H1 (cell line): ENCODE measurements at regions not wholly inside any gene's neighbourhood (a gene's known extent, or its start where the extent isn't known, plus 50 kb on each side); places are given as distances from the start of the nearest gene placed in this dataset.

Experiments
- CTCF ChIA-PET: fragments of 300-600 bp; sonication (Branson Sonifier 250); formaldehyde crosslinking; loops from one replicate; lab custom pipeline; 2021; ENCODE audit not compliant: partially characterized antibody; lab: Charles Lee
- POLR2A ChIA-PET: fragments of 300-600 bp; sonication (Branson Sonifier 250); formaldehyde crosslinking; loops from one replicate; lab custom pipeline; 2021; ENCODE audit warnings: inconsistent platforms; ENCODE audit not compliant: partially characterized antibody; lab: Charles Lee
- DNase-seq, 2 experiments: peaks; one replicate each; pipeline versions ENCODE4 v3.0.0 to v3.0.0-alpha.2; 2010 to 2022; ENCODE audit warnings: low spot score in 2 of 2, low read depth in 1 of 2, mixed read lengths in 1 of 2
- FAIRE-seq: peaks from 2 replicates; lab custom pipeline; 2011; peaks lifted over from hg19 to GRCh38; lab: Jason Lieb, UNC
- H2AFZ ChIP-seq: 2 replicates; pipeline ENCODE4 v1.8.1; 2012; ENCODE audit warnings: low read length, inconsistent platforms
- H2AK5ac ChIP-seq: 2 replicates; pipeline ENCODE4 v1.6.1; 2013; ENCODE audit warnings: low read depth, low read length
- H2BK120ac ChIP-seq: replicated peaks from 2 replicates; pipeline ENCODE3; 2013; ENCODE audit warnings: low read depth, low read length, inconsistent platforms
- H2BK12ac ChIP-seq: 2 replicates; pipeline ENCODE4 v1.6.1; 2013; ENCODE audit warnings: low read depth, low read length
- H2BK15ac ChIP-seq: 2 replicates; pipeline ENCODE4 v1.6.1; 2013; ENCODE audit warnings: low read length
- H2BK20ac ChIP-seq: 2 replicates; pipeline ENCODE4 v1.6.1; 2013; ENCODE audit warnings: low read length
- H2BK5ac ChIP-seq: 2 replicates; pipeline ENCODE4 v1.6.1; 2013; ENCODE audit warnings: low read depth, low read length
- H3K14ac ChIP-seq: 2 replicates; pipeline ENCODE4 v1.6.1; 2013; ENCODE audit warnings: inconsistent platforms; ENCODE audit not compliant: insufficient read length
- H3K18ac ChIP-seq: 2 replicates; pipeline ENCODE4 v1.6.1; 2013; ENCODE audit warnings: low read length; ENCODE audit errors: extremely low read depth
- H3K23ac ChIP-seq: 2 replicates; pipeline ENCODE4 v1.6.1; 2013; ENCODE audit warnings: inconsistent platforms; ENCODE audit not compliant: insufficient read length
- H3K23me2 ChIP-seq: 2 replicates; pipeline ENCODE4 v1.6.1; 2013; ENCODE audit warnings: low read depth, low read length
- H3K27ac ChIP-seq: 2 replicates; pipeline ENCODE4 v1.6.1; 2011; ENCODE audit warnings: low read depth, low read length, inconsistent platforms
- H3K27me3 ChIP-seq, 4 experiments: replicated peaks in 1 of 4; 1 replicate in 1 of 4; 2 replicates in 3 of 4; pipeline versions ENCODE4 v1.6.1 to v1.8.1; 2011 to 2013; ENCODE audit warnings: low read length in 3 of 4, mild to moderate bottlenecking in 3 of 4, inconsistent platforms in 2 of 4, mixed read lengths in 2 of 4, moderate library complexity in 1 of 4; ENCODE audit not compliant: control insufficient read depth in 3 of 4, insufficient read depth in 3 of 4; ENCODE audit errors: extremely low read depth in 1 of 4
- H3K36me3 ChIP-seq, 4 experiments: 2 replicates each; pipeline versions ENCODE4 v1.6.1 to v1.8.1; 2011 to 2013; ENCODE audit warnings: mild to moderate bottlenecking in 4 of 4, low read length in 3 of 4, moderate library complexity in 2 of 4, control low read depth in 1 of 4, inconsistent platforms in 1 of 4; ENCODE audit not compliant: insufficient read depth in 4 of 4, control insufficient read depth in 2 of 4
- H3K4ac ChIP-seq: replicated peaks from 2 replicates; pipeline ENCODE3; 2013; ENCODE audit warnings: low read length, low read depth, mixed read lengths, inconsistent platforms; ENCODE audit not compliant: insufficient read length
- H3K4me1 ChIP-seq, 4 experiments: replicated peaks in 1 of 4; 1 replicate in 1 of 4; 2 replicates in 3 of 4; pipeline versions ENCODE4 v1.6.1 to v1.8.1; 2011 to 2013; ENCODE audit warnings: low read length in 3 of 4, inconsistent platforms in 2 of 4, mixed read lengths in 1 of 4; ENCODE audit not compliant: insufficient read depth in 4 of 4, control insufficient read depth in 3 of 4
- H3K4me2 ChIP-seq, 2 experiments: 2 replicates each; pipeline versions ENCODE4 v1.6.1 to v1.8.1; 2011 to 2013; ENCODE audit warnings: low read depth in 2 of 2, low read length in 2 of 2, control low read depth in 1 of 2, inconsistent platforms in 1 of 2, mild to moderate bottlenecking in 1 of 2; ENCODE audit not compliant: insufficient read depth in 1 of 2
- H3K4me3 ChIP-seq, 4 experiments: fragments of 200-600, 300-600 bp in 1 of 4; sonication (generic), shearing (Covaris generic), sonication (Bioruptor Twin) in 1 of 4; 2 replicates each; pipeline versions ENCODE4 v1.5.1 to v1.8.1; 2011 to 2016; ENCODE audit warnings: low read length in 4 of 4, low read depth in 3 of 4, control low read depth in 2 of 4, inconsistent platforms in 2 of 4, mild to moderate bottlenecking in 2 of 4, mixed read lengths in 1 of 4, moderate library complexity in 1 of 4; ENCODE audit not compliant: insufficient read depth in 2 of 4; ENCODE audit errors: extremely low read depth in 1 of 4
- H3K56ac ChIP-seq: replicated peaks from 2 replicates; pipeline ENCODE3; 2013; ENCODE audit warnings: low read depth, mild to moderate bottlenecking, mixed read lengths, low read length, inconsistent platforms; ENCODE audit not compliant: insufficient read length
- H3K79me1 ChIP-seq: 2 replicates; pipeline ENCODE4 v1.6.1; 2013; ENCODE audit warnings: low read depth, low read length, control low read depth
- H3K79me2 ChIP-seq, 2 experiments: 2 replicates each; pipeline versions ENCODE4 v1.6.1 to v1.8.1; 2012 to 2013; ENCODE audit warnings: low read length in 2 of 2, mild to moderate bottlenecking in 2 of 2, inconsistent platforms in 1 of 2; ENCODE audit not compliant: insufficient read depth in 2 of 2, control insufficient read depth in 1 of 2
- H3K9ac ChIP-seq, 4 experiments: replicated peaks in 1 of 4; 1 replicate in 1 of 4; 2 replicates in 3 of 4; pipeline versions ENCODE4 v1.6.1 to v1.8.1; 2011 to 2013; ENCODE audit warnings: low read depth in 3 of 4, low read length in 3 of 4, control low read depth in 2 of 4, mild to moderate bottlenecking in 2 of 4, moderate library complexity in 2 of 4, inconsistent platforms in 1 of 4; ENCODE audit errors: extremely low read depth in 1 of 4
- H3K9me3 ChIP-seq, 2 experiments: 2 replicates each; pipeline versions ENCODE4 v1.6.1 to v1.8.1; 2012 to 2013; ENCODE audit warnings: mild to moderate bottlenecking in 2 of 2, moderate library complexity in 2 of 2, control low read depth in 1 of 2, inconsistent platforms in 1 of 2, low read depth in 1 of 2, low read length in 1 of 2, mixed read lengths in 1 of 2; ENCODE audit not compliant: insufficient read depth in 2 of 2
- H4K20me1 ChIP-seq, 2 experiments: replicated peaks in 1 of 2; 2 replicates each; pipeline versions ENCODE3 to v1.8.1; 2011 to 2013; ENCODE audit warnings: inconsistent platforms in 2 of 2, low read length in 2 of 2, mild to moderate bottlenecking in 1 of 2; ENCODE audit not compliant: insufficient read depth in 2 of 2, control insufficient read depth in 1 of 2
- H4K5ac ChIP-seq: 2 replicates; pipeline ENCODE4 v1.6.1; 2013; ENCODE audit warnings: low read length, low read depth, mixed read lengths, inconsistent platforms; ENCODE audit not compliant: insufficient read length
- H4K8ac ChIP-seq: 2 replicates; pipeline ENCODE4 v1.8.0; 2013; ENCODE audit warnings: mild to moderate bottlenecking, moderate library complexity, low read length, inconsistent platforms; ENCODE audit not compliant: insufficient read depth; ENCODE audit errors: extremely low read depth
- H4K91ac ChIP-seq: replicated peaks from 2 replicates; pipeline ENCODE3; 2013; ENCODE audit warnings: low read length, mixed read lengths, inconsistent platforms; ENCODE audit not compliant: insufficient read length
- CBX5 ChIP-seq: fragments of 300-800, 300-1000 bp; sonication (generic); IDR thresholded peaks from 2 replicates; pipeline ENCODE4 v1.7.1; 2016; ENCODE audit warnings: antibody characterized with exemption, low read length, low read depth
- CBX8 ChIP-seq: fragments of 300-800, 300-1000 bp; sonication (generic); IDR thresholded peaks from 2 replicates; pipeline ENCODE4 v1.7.1; 2016; ENCODE audit warnings: low read depth, low read length, borderline replicate concordance
- HDAC2 ChIP-seq, 2 experiments: fragments of 300-600 bp in 1 of 2; sonication (generic) in 1 of 2; IDR thresholded peaks; 2 replicates each; pipeline ENCODE4 v1.6.1; 2011 to 2012; ENCODE audit warnings: low read depth in 2 of 2, low read length in 2 of 2, mild to moderate bottlenecking in 2 of 2, moderate library complexity in 2 of 2, borderline replicate concordance in 1 of 2, inconsistent platforms in 1 of 2
- JUN ChIP-seq: IDR thresholded peaks from 2 replicates; pipeline ENCODE4 v1.6.1; 2011; ENCODE audit warnings: low read depth, mild to moderate bottlenecking, improper control_type of control experiment, low read length
- RXRA ChIP-seq: IDR thresholded peaks from 2 replicates; pipeline ENCODE4 v1.6.1; 2011; ENCODE audit warnings: low read depth, mild to moderate bottlenecking, low read length, moderate library complexity; ENCODE audit not compliant: insufficient read depth
- SIRT6 ChIP-seq: IDR thresholded peaks from one replicate; pipeline ENCODE4 v1.7.1; 2012; ENCODE audit warnings: low read length, inconsistent platforms
- SUZ12 ChIP-seq: fragments of 200-600 bp; sonication (generic); IDR thresholded peaks from 2 replicates; pipeline ENCODE4 v1.6.1; 2012; ENCODE audit warnings: mild to moderate bottlenecking, inconsistent platforms, low read length, moderate library complexity, mixed read lengths
- TAF1 ChIP-seq: IDR thresholded peaks from 2 replicates; pipeline ENCODE4 v1.6.1; 2011; ENCODE audit warnings: mild to moderate bottlenecking, low read depth, low read length
- TAF7 ChIP-seq: optimal IDR thresholded peaks from 2 replicates; pipeline ENCODE3; 2011; ENCODE audit warnings: low read depth, mild to moderate bottlenecking, inconsistent platforms, low read length, moderate library complexity, borderline replicate concordance
- TEAD4 ChIP-seq: IDR thresholded peaks from 2 replicates; pipeline ENCODE4 v1.6.1; 2012; ENCODE audit warnings: low read depth, low read length, inconsistent platforms, mixed read lengths
- WGBS, 2 experiments: shearing (Covaris generic) in 1 of 2; methylation state at CpG; one replicate each; pipeline versions ENCODE4 v1.1.6 to v1.1.7; 2013 to 2015; ENCODE audit warnings: low lambda C conversion rate in 2 of 2, mixed read lengths in 2 of 2, inconsistent platforms in 1 of 2, low coverage in 1 of 2, missing lambda C conversion rate in 1 of 2; ENCODE audit not compliant: insufficient replicate concordance in 2 of 2, insufficient coverage in 1 of 2, insufficient read length in 1 of 2; ENCODE audit errors: extremely low coverage in 1 of 2, missing lambda C conversion rate in 1 of 2; 5-methylcytosine and 5-hydroxymethylcytosine counted together
- TF ChIP-seq, protein P1 (sequence below), 3 experiments: IDR thresholded peaks; 1 replicate in 2 of 3; 2 replicates in 1 of 3; pipeline versions ENCODE4 v1.5.1 to v1.6.1; 2011; ENCODE audit warnings: low read length in 3 of 3, mild to moderate bottlenecking in 3 of 3, inconsistent platforms in 2 of 3, low read depth in 1 of 3, moderate library complexity in 1 of 3; ENCODE audit not compliant: insufficient read depth in 1 of 3; ENCODE audit errors: control extremely low read depth in 1 of 3
- TF ChIP-seq, protein P2 (sequence below): IDR thresholded peaks from 2 replicates; pipeline ENCODE4 v1.6.1; 2011; ENCODE audit warnings: low read depth, mild to moderate bottlenecking, low read length; ENCODE audit not compliant: insufficient read depth

DNA sequence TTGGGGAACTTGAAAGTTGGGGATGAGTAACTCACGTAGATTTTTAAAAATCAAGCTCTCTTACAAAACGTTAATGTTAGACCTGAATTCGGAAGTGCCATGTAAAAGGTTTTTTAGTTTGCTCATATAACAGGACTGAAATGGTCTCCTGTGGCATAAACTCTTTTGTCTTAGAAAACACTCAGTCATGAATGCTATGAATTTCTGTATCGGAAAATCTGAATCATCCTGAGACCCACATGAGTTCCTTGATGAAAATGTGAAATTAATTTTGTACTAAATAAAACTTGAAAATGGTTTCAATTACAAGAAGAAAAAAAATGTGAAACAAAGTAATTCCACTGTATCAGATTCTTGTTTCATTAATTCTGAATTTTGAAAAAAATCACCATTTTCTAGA, 134.8 kb upstream of the BMPER start:
- POLR2A ChIA-PET: no interaction called here
- FAIRE-seq (no peak), DNase-seq (no peak)
- Histone ChIP-seq H3K9ac (no peak overlapping the region), H3K9me3 (no peaks in the 10 kb centered on the region), H2AK5ac (no peak overlapping the region), H3K4me1 (no peaks in the 10 kb centered on the region), H3K18ac (no peak overlapping the region), H3K14ac (no peak overlapping the region), H3K23ac (no peak overlapping the region), H3K79me1 (no peaks in the 10 kb centered on the region), H3K4me2 (no peak overlapping the region), H3K79me2 (no peaks in the 10 kb centered on the region), H4K20me1 (no peaks in the 10 kb centered on the region), H2BK15ac (no peak overlapping the region), H3K23me2 (no peaks in the 10 kb centered on the region), H4K5ac (no peak overlapping the region), H4K8ac (no peak overlapping the region), H3K27me3 (no peaks in the 10 kb centered on the region), H3K27ac (no peak overlapping the region), H2BK12ac (no peak overlapping the region), H3K56ac (no peak overlapping the region), H2AFZ (no peak overlapping the region), H3K4ac (no peak overlapping the region), H2BK20ac (no peak overlapping the region), H2BK120ac (no peak overlapping the region), H3K4me3 (no peak overlapping the region), H4K91ac (no peak overlapping the region), H3K36me3 (no peaks in the 10 kb centered on the region), H2BK5ac (no peak overlapping the region)
- CTCF ChIA-PET: interaction anchor here (0.8 to 1.5 kb wide), 3 partner anchors 10 to 14 kb away, joined by 3 to 5 read pairs (median 3); no protein-coding TSS in a partner anchor
- WGBS, 2 experiments: 93% methylated on average over 4 of the region's 4 CpGs; no CpG with 5 or more reads in 1 of the 2 experiments
- TF ChIP-seq SIRT6 (no peak), JUN (no peak), SUZ12 (no peak), TEAD4 (no peak), HDAC2 (IDR thresholded peaks at IDR 0.05; ENCODE audit: borderline replicate concordance in 1 of 2, low read depth in 2 of 2, low read length in 2 of 2) (no peak), RXRA (no peak), TAF7 (no peak), CBX8 (no peak), CBX5 (no peak), TAF1 (no peak)
- TF ChIP-seq, protein P1, sequence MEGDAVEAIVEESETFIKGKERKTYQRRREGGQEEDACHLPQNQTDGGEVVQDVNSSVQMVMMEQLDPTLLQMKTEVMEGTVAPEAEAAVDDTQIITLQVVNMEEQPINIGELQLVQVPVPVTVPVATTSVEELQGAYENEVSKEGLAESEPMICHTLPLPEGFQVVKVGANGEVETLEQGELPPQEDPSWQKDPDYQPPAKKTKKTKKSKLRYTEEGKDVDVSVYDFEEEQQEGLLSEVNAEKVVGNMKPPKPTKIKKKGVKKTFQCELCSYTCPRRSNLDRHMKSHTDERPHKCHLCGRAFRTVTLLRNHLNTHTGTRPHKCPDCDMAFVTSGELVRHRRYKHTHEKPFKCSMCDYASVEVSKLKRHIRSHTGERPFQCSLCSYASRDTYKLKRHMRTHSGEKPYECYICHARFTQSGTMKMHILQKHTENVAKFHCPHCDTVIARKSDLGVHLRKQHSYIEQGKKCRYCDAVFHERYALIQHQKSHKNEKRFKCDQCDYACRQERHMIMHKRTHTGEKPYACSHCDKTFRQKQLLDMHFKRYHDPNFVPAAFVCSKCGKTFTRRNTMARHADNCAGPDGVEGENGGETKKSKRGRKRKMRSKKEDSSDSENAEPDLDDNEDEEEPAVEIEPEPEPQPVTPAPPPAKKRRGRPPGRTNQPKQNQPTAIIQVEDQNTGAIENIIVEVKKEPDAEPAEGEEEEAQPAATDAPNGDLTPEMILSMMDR (IDR thresholded peaks at IDR 0.05; ENCODE audit: control extremely low read depth in 1 of 3, insufficient read depth in 1 of 3, low read depth in 1 of 3, low read length in 3 of 3): no peak
- TF ChIP-seq, protein P2, sequence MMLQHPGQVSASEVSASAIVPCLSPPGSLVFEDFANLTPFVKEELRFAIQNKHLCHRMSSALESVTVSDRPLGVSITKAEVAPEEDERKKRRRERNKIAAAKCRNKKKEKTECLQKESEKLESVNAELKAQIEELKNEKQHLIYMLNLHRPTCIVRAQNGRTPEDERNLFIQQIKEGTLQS: no peak
